HepG2 (cell line): ENCODE measurements at regions not wholly inside any gene's neighbourhood (a gene's known extent, or its start where the extent isn't known, plus 50 kb on each side); places are given as distances from the start of the nearest gene placed in this dataset.

Source experiments
- ATAC-seq: fragments of 200-7000 bp; cut with Tn5 transposase; 3 replicates; pipeline ENCODE4 v1.9.1; 2020; ENCODE audit warnings: mild to moderate bottlenecking, moderate library complexity
- BruUV-seq: library from RNA; stranded (reverse); fragments of 400-500 nt; replicated peaks from 2 replicates; lab custom pipeline; 2021; lab: Mats Ljungman, UMichigan
- CTCF ChIA-PET: fragments of 300-600 bp; formaldehyde crosslinking; extraction: SDS; loops from one replicate; lab custom pipeline; 2021; ENCODE audit warnings: low total read pairs, inconsistent platforms, low intra/inter-chr PET ratio; lab: Yijun Ruan, JAX
- POLR2A ChIA-PET: fragments of 350-600 bp; sonication (Branson Sonifier 250); formaldehyde crosslinking; loops from one replicate; lab custom pipeline; 2020; ENCODE audit warnings: antibody characterized with exemption, inconsistent platforms; lab: Yijun Ruan, JAX
- DNase-seq: peaks from one replicate; pipeline ENCODE4 v3.0.0-alpha.2; 2015; ENCODE audit warnings: low spot score
- FAIRE-seq: peaks from 3 replicates; lab custom pipeline; 2011; peaks lifted over from hg19 to GRCh38; lab: Jason Lieb, UNC
- H2AFZ ChIP-seq: one replicate; pipeline ENCODE4 v1.6.1; 2011; ENCODE audit warnings: low read length, inconsistent platforms
- H3K27ac ChIP-seq: fragments of 300-600 bp; 3 replicates; pipeline ENCODE4 v1.8.0; 2011; ENCODE audit warnings: mixed run types, mild to moderate bottlenecking, mixed read lengths, low read length, inconsistent platforms; ENCODE audit not compliant: insufficient read depth; ENCODE audit errors: extremely low read length
- H3K27me3 ChIP-seq, 2 experiments: fragments of 200-600 bp in 1 of 2; 2 replicates in 1 of 2; 3 replicates in 1 of 2; pipeline versions ENCODE4 v1.6.0 to v1.8.0; 2011; ENCODE audit warnings: low read length in 2 of 2, mild to moderate bottlenecking in 2 of 2, moderate library complexity in 2 of 2, inconsistent platforms in 1 of 2; ENCODE audit not compliant: insufficient read depth in 2 of 2, control insufficient read depth in 1 of 2
- H3K36me3 ChIP-seq, 2 experiments: fragments of 200-600 bp in 1 of 2; replicated peaks in 1 of 2; 2 replicates in 1 of 2; 3 replicates in 1 of 2; pipeline versions ENCODE4 v1.5.1 to v1.8.0; 2011; ENCODE audit warnings: low read length in 2 of 2, inconsistent platforms in 1 of 2; ENCODE audit not compliant: insufficient read depth in 2 of 2, control insufficient read depth in 1 of 2
- H3K4me1 ChIP-seq: 2 replicates; pipeline ENCODE4 v1.5.1; 2012; ENCODE audit warnings: low read length, inconsistent platforms; ENCODE audit not compliant: insufficient read depth
- H3K4me2 ChIP-seq: 2 replicates; pipeline ENCODE4 v1.6.0; 2011; ENCODE audit warnings: low read depth, low read length, inconsistent platforms
- H3K4me3 ChIP-seq, 3 experiments: fragments of 200-600 bp in 1 of 3; sonication (generic), shearing (Covaris generic) in 1 of 3; replicated peaks in 1 of 3; 2 replicates each; pipeline ENCODE4 v1.5.1; 2011 to 2016; ENCODE audit warnings: low read length in 3 of 3, inconsistent platforms in 2 of 3, low read depth in 2 of 3, mild to moderate bottlenecking in 2 of 3, control low read depth in 1 of 3, mixed read lengths in 1 of 3; ENCODE audit not compliant: insufficient read depth in 1 of 3
- H3K79me2 ChIP-seq: one replicate; pipeline ENCODE4 v1.6.1; 2011; ENCODE audit warnings: low read length, inconsistent platforms; ENCODE audit not compliant: insufficient read depth
- H3K9ac ChIP-seq: 2 replicates; pipeline ENCODE4 v1.6.0; 2011; ENCODE audit warnings: mild to moderate bottlenecking, low read depth, low read length, inconsistent platforms; ENCODE audit not compliant: insufficient read depth
- H3K9me3 ChIP-seq: 2 replicates; pipeline ENCODE4 v1.5.1; 2012; ENCODE audit warnings: mild to moderate bottlenecking, low read length
- H4K20me1 ChIP-seq: 2 replicates; pipeline ENCODE4 v1.6.0; 2011; ENCODE audit warnings: inconsistent platforms, mild to moderate bottlenecking, low read length, moderate library complexity; ENCODE audit not compliant: insufficient read depth
- AGO1 ChIP-seq: fragments of 200-400 bp; formaldehyde crosslinking; IDR thresholded peaks from 2 replicates; pipeline ENCODE4 v1.6.1; 2017; ENCODE audit warnings: mild to moderate bottlenecking, low read depth, low read length, moderate library complexity; ENCODE audit not compliant: poor library complexity, severe bottlenecking
- MIXL1 ChIP-seq: IDR thresholded peaks from 2 replicates; pipeline ENCODE4 v1.6.1; 2016
- MTA3 ChIP-seq: sonication (generic); formaldehyde crosslinking; IDR thresholded peaks from 2 replicates; pipeline ENCODE4 v1.4.0; 2020; ENCODE audit warnings: missing genetic modification reagents
- MTERF4 ChIP-seq: sonication (generic); formaldehyde crosslinking; IDR thresholded peaks from 2 replicates; pipeline ENCODE4 v1.8.0; 2023; ENCODE audit warnings: mild to moderate bottlenecking, missing genetic modification reagents
- SOX6 ChIP-seq, 2 experiments: fragments of 450-650 bp in 1 of 2; sonication (generic) in 1 of 2; formaldehyde crosslinking in 1 of 2; IDR thresholded peaks; 2 replicates each; pipeline versions ENCODE4 v1.4.0 to v1.6.1; 2017 to 2020; ENCODE audit warnings: antibody characterized with exemption in 1 of 2, mild to moderate bottlenecking in 1 of 2, missing genetic modification reagents in 1 of 2
- TOE1 ChIP-seq: sonication (generic); formaldehyde crosslinking; IDR thresholded peaks from 2 replicates; pipeline ENCODE4 v1.4.0; 2020; ENCODE audit warnings: mild to moderate bottlenecking, missing genetic modification reagents
- ZBTB43 ChIP-seq: sonication (generic); formaldehyde crosslinking; conservative IDR thresholded peaks from 2 replicates; pipeline ENCODE4 v1.4.0; 2020; ENCODE audit warnings: missing genetic modification reagents
- ZNF296 ChIP-seq: sonication (generic); formaldehyde crosslinking; conservative IDR thresholded peaks from 2 replicates; pipeline ENCODE4 v1.5.0; 2020; ENCODE audit warnings: mild to moderate bottlenecking, missing genetic modification reagents
- ZNF616 ChIP-seq: sonication (generic); formaldehyde crosslinking; IDR thresholded peaks from 2 replicates; pipeline ENCODE4 v1.5.0; 2020; ENCODE audit warnings: low read depth, mild to moderate bottlenecking, missing genetic modification reagents
- ZNF747 ChIP-seq: sonication (generic); formaldehyde crosslinking; IDR thresholded peaks from 2 replicates; pipeline ENCODE4 v1.8.1; 2023; ENCODE audit warnings: missing genetic modification reagents, mild to moderate bottlenecking, borderline replicate concordance
- ZNF891 ChIP-seq: sonication (generic); formaldehyde crosslinking; IDR thresholded peaks from 2 replicates; pipeline ENCODE4 v1.5.0; 2020; ENCODE audit warnings: mild to moderate bottlenecking, missing genetic modification reagents
- ZSCAN9 ChIP-seq: IDR thresholded peaks from 2 replicates; pipeline ENCODE4 v1.6.1; 2016; ENCODE audit warnings: borderline replicate concordance
- WGBS: methylation state at CpG from one replicate; pipeline ENCODE4 v1.1.6; 2017; ENCODE audit warnings: low lambda C conversion rate; 5-methylcytosine and 5-hydroxymethylcytosine counted together
- in situ Hi-C: cut with HindIII; loops from 2 replicates; pipeline ENCODE4 v1.10.0; 2017; ENCODE audit warnings: low pct_unique_long_range_greater_than_20kb; ENCODE audit not compliant: extremely low pct_ligation_motif_present
- intact Hi-C: fragments of 100-400 bp; cut with micrococcal nuclease; formaldehyde crosslinking; loops from one replicate; pipeline ENCODE4 v1.10.0; 2022; ENCODE audit not compliant: unreplicated experiment
- TF ChIP-seq, protein P1 (sequence below): sonication (generic); formaldehyde crosslinking; IDR thresholded peaks from 2 replicates; pipeline ENCODE4 v1.4.0; 2020; ENCODE audit warnings: missing genetic modification reagents, mild to moderate bottlenecking, borderline replicate concordance
- TF ChIP-seq, protein P2 (sequence below): sonication (generic); formaldehyde crosslinking; IDR thresholded peaks from 2 replicates; pipeline ENCODE4 v1.4.0; 2020; ENCODE audit warnings: missing genetic modification reagents, borderline replicate concordance
- TF ChIP-seq, protein P3 (sequence below): sonication (generic); formaldehyde crosslinking; IDR thresholded peaks from 2 replicates; pipeline ENCODE4 v1.4.0; 2020; ENCODE audit warnings: missing genetic modification reagents, mild to moderate bottlenecking, borderline replicate concordance

GRCh38 chr2:118596620-118597019 is 250.8 kb downstream of the EN1 start:
- Histone ChIP-seq H3K9ac (no peak overlapping the region), H3K9me3 (peaks cover 19% of the 10 kb centered on the region), H4K20me1 (no peaks in the 10 kb centered on the region), H3K36me3 (no peaks in the 10 kb centered on the region), H3K4me3 (no peak overlapping the region), H3K4me2 (no peak overlapping the region), H2AFZ (no peak overlapping the region), H3K27me3 (no peaks in the 10 kb centered on the region), H3K4me1 (no peaks in the 10 kb centered on the region), H3K79me2 (no peaks in the 10 kb centered on the region), H3K27ac (no peak overlapping the region)
- intact Hi-C loops = no loop called here
- CTCF ChIA-PET = no interaction called here
- FAIRE-seq (no peak), DNase-seq (no peak), ATAC-seq (no peak)
- POLR2A ChIA-PET = no interaction called here
- in situ Hi-C loops = no loop called here
- BruUV-seq = no TSS peak
- 52% methylated on average over 6 of the region's 6 CpGs for WGBS
- TF ChIP-seq ZNF296 (CRISPR knock-in tag) (no peak), MIXL1 (CRISPR knock-in tag) (no peak), ZNF747 (CRISPR knock-in tag) (no peak), MTERF4 (CRISPR knock-in tag) (no peak), ZSCAN9 (CRISPR knock-in tag) (no peak), SOX6 (IDR thresholded peaks at IDR 0.05) (no peak), SOX6 (CRISPR knock-in tag; IDR thresholded peaks at IDR 0.05) (no peak), ZNF616 (CRISPR knock-in tag) (no peak), MTA3 (no peak), ZNF891 (CRISPR knock-in tag) (no peak), TOE1 (CRISPR knock-in tag) (no peak), AGO1 (no peak), ZBTB43 (no peak)
- TF ChIP-seq, protein P1, sequence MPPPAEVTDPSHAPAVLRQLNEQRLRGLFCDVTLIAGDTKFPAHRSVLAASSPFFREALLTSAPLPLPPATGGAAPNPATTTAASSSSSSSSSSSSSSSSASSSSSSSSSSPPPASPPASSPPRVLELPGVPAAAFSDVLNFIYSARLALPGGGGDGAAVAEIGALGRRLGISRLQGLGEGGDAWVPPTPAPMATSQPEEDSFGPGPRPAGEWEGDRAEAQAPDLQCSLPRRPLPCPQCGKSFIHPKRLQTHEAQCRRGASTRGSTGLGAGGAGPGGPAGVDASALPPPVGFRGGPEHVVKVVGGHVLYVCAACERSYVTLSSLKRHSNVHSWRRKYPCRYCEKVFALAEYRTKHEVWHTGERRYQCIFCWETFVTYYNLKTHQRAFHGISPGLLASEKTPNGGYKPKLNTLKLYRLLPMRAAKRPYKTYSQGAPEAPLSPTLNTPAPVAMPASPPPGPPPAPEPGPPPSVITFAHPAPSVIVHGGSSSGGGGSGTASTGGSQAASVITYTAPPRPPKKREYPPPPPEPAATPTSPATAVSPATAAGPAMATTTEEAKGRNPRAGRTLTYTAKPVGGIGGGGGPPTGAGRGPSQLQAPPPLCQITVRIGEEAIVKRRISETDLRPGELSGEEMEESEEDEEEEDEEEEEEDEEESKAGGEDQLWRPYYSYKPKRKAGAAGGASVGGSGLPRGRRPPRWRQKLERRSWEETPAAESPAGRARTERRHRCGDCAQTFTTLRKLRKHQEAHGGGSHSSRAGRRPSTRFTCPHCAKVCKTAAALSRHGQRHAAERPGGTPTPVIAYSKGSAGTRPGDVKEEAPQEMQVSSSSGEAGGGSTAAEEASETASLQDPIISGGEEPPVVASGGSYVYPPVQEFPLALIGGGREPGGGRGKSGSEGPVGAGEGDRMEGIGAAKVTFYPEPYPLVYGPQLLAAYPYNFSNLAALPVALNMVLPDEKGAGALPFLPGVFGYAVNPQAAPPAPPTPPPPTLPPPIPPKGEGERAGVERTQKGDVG (CRISPR knock-in tag) = no peak
- TF ChIP-seq, protein P2, sequence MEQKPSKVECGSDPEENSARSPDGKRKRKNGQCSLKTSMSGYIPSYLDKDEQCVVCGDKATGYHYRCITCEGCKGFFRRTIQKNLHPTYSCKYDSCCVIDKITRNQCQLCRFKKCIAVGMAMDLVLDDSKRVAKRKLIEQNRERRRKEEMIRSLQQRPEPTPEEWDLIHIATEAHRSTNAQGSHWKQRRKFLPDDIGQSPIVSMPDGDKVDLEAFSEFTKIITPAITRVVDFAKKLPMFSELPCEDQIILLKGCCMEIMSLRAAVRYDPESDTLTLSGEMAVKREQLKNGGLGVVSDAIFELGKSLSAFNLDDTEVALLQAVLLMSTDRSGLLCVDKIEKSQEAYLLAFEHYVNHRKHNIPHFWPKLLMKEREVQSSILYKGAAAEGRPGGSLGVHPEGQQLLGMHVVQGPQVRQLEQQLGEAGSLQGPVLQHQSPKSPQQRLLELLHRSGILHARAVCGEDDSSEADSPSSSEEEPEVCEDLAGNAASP = no peak
- TF ChIP-seq, protein P3, sequence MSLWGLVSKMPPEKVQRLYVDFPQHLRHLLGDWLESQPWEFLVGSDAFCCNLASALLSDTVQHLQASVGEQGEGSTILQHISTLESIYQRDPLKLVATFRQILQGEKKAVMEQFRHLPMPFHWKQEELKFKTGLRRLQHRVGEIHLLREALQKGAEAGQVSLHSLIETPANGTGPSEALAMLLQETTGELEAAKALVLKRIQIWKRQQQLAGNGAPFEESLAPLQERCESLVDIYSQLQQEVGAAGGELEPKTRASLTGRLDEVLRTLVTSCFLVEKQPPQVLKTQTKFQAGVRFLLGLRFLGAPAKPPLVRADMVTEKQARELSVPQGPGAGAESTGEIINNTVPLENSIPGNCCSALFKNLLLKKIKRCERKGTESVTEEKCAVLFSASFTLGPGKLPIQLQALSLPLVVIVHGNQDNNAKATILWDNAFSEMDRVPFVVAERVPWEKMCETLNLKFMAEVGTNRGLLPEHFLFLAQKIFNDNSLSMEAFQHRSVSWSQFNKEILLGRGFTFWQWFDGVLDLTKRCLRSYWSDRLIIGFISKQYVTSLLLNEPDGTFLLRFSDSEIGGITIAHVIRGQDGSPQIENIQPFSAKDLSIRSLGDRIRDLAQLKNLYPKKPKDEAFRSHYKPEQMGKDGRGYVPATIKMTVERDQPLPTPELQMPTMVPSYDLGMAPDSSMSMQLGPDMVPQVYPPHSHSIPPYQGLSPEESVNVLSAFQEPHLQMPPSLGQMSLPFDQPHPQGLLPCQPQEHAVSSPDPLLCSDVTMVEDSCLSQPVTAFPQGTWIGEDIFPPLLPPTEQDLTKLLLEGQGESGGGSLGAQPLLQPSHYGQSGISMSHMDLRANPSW (CRISPR knock-in tag) = no peak
